Adrenal gland (tissue), 9 donors: ENCODE measurements at regions not wholly inside any gene's neighbourhood (a gene's known extent, or its start where the extent isn't known, plus 50 kb on each side); places are given as distances from the start of the nearest gene placed in this dataset.

Source experiments
- DNase-seq, 7 donors: peaks; one replicate each; pipeline ENCODE4 v3.0.0-alpha.2; 2019 to 2020
- H3K27ac ChIP-seq, 5 donors: fragments of 200-600 bp; sonication (generic) in 4 of 5; 1 replicate in 3 of 5; 2 replicates in 2 of 5; pipeline versions ENCODE4 v1.5.1 to v1.8.0; 2016 to 2020; ENCODE audit warnings: mild to moderate bottlenecking in 1 of 5
- H3K27me3 ChIP-seq: fragments of 200-600 bp; 2 replicates; pipeline ENCODE4 v1.8.0; 2021
- H3K36me3 ChIP-seq, 2 donors: fragments of 200-600 bp; replicated peaks in 1 of 2; 1 replicate in 1 of 2; 2 replicates in 1 of 2; pipeline versions ENCODE4 v1.5.1 to v1.8.0; 2018 to 2022
- H3K4me1 ChIP-seq, 2 donors: fragments of 200-600 bp; replicated peaks in 1 of 2; 1 replicate in 1 of 2; 2 replicates in 1 of 2; pipeline versions ENCODE4 v1.5.1 to v1.8.0; 2018 to 2021
- H3K4me3 ChIP-seq, 4 donors: fragments of 200-600 bp; sonication (generic) in 3 of 4; one replicate each; pipeline ENCODE4 v1.5.1; 2016 to 2018
- H3K9me3 ChIP-seq, 3 donors: fragments of 200-600 bp; sonication (generic) in 1 of 3; replicated peaks in 1 of 3; 1 replicate in 2 of 3; 2 replicates in 1 of 3; pipeline versions ENCODE4 v1.5.1 to v1.8.0; 2016 to 2021
- CTCF ChIP-seq, 6 experiments: fragments of 450-650 bp in 4 of 6; fragments of 200-600 bp in 2 of 6; sonication (generic) in 1 of 6; IDR thresholded peaks; 1 replicate in 5 of 6; 2 replicates in 1 of 6; pipeline versions ENCODE4 v1.5.1 to v1.8.0; 2016 to 2021; ENCODE audit warnings: antibody characterized with exemption in 6 of 6, mild to moderate bottlenecking in 2 of 6, moderate library complexity in 1 of 6
- POLR2A ChIP-seq, 2 donors: fragments of 450-650 bp; IDR thresholded peaks; one replicate each; pipeline ENCODE4 v1.6.1; 2017; ENCODE audit warnings: antibody characterized with exemption in 2 of 2, mild to moderate bottlenecking in 2 of 2, moderate library complexity in 1 of 2
- WGBS, 4 donors: extraction: QIAGEN DNeasy Blood & Tissue Kit in 2 of 4; methylation state at CpG; one replicate each; pipeline versions ENCODE4 v1.1.5 to v1.1.7; 2013 to 2017; 5-methylcytosine and 5-hydroxymethylcytosine counted together
- intact Hi-C, 2 donors: fragments of 100-400 bp; cut with DNase I; formaldehyde crosslinking; loops; one replicate each; pipeline versions ENCODE4 v1.14.1 to v1.15.0; 2022 to 2023
- donor health status: healthy with polysubstance abuse.
- donor health status: Bipolar disorder and iron deficiency.
- donor health status: DM: yes; HTN: yes; CAD: no.
- donor health status: DM: no; HTN: no; CAD: no.
- donor health status: DM: no; HTN: no; CAD: no.

DNA sequence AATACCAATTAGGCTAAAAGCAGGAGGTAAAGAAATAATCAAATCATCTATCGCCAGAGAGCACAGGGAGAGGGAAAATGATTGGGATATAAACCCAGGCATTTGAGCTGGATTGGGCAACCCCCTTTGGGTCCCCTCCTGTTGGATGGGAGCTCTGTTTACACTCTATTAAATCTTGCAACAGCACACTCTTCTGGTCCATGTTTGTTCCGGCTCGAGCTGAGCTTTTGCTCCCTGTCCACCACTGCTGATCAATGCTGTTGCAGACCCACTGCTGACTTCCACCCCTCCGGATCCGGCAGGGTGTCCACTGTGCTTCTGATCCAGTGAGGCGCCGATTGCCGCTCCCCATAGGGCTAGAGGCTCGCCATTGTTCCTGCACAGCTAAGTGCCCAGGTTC is 493.8 kb downstream of the MATN1 start:
- peaks cover 7% of the 10 kb centered on the region for H3K27me3 ChIP-seq
- H3K4me1 ChIP-seq = no peaks in the 10 kb centered on the region
- H3K4me3 ChIP-seq = no peak overlapping the region
- TF ChIP-seq CTCF (IDR thresholded peaks at IDR 0.05) (no peak), POLR2A (IDR thresholded peaks at IDR 0.05) (no peak)
- no peak for DNase-seq
- intact Hi-C loops = no loop called here
- H3K36me3 ChIP-seq = no peaks in the 10 kb centered on the region
- H3K27ac ChIP-seq = no peak overlapping the region
- H3K9me3 ChIP-seq = no peaks in the 10 kb centered on the region
- 82 to 84% (median 83%) methylated on average over 9 of the region's 9 CpGs for WGBS, 4 donors

DNA sequence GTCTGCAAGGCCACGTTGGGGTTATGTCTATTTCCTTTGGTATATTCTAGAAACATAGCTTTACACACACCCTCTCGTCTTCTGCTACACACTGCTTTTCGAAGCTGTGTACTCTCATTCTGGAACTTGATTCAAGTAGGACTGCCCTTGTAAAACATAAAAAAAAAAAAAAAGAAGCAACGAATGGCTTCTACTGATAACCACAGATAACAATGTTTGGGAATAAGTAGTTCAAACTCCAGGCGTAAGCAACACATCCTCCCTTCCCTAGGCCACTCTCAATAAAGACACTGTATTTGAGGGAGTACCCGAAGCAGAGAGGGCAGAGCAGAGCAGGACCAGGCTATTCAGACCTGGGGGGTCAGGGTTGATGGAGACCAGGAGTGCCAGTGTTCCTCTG is 496.7 kb downstream of the MATN1 start:
- no peaks in the 10 kb centered on the region for H3K9me3 ChIP-seq
- no peak for DNase-seq
- H3K27me3 ChIP-seq = peaks cover 7% of the 10 kb centered on the region
- no peaks in the 10 kb centered on the region for H3K36me3 ChIP-seq
- intact Hi-C loops = no loop called here
- TF ChIP-seq POLR2A (IDR thresholded peaks at IDR 0.05) (no peak), CTCF (IDR thresholded peaks at IDR 0.05) (no peak)
- 53 to 68% (median 55%) methylated on average over 6 of the region's 6 CpGs for WGBS, 4 donors
- no peaks in the 10 kb centered on the region for H3K4me1 ChIP-seq
- H3K4me3 ChIP-seq = no peak overlapping the region
- H3K27ac ChIP-seq = no peak overlapping the region

GRCh38 chr1:30225357-30225756 is 498.0 kb downstream of the MATN1 start:
- TF ChIP-seq POLR2A (IDR thresholded peaks at IDR 0.05) (no peak), CTCF (IDR thresholded peaks at IDR 0.05) (no peak)
- DNase-seq = no peak
- Histone ChIP-seq H3K4me1 (no peaks in the 10 kb centered on the region), H3K27ac (no peak overlapping the region), H3K4me3 (no peak overlapping the region), H3K27me3 (peaks cover 7% of the 10 kb centered on the region), H3K36me3 (no peaks in the 10 kb centered on the region), H3K9me3 (no peaks in the 10 kb centered on the region)
- WGBS, 4 donors = 71 to 84% (median 75%) methylated on average over 7 of the region's 7 CpGs
- intact Hi-C loops = no loop called here

DNA sequence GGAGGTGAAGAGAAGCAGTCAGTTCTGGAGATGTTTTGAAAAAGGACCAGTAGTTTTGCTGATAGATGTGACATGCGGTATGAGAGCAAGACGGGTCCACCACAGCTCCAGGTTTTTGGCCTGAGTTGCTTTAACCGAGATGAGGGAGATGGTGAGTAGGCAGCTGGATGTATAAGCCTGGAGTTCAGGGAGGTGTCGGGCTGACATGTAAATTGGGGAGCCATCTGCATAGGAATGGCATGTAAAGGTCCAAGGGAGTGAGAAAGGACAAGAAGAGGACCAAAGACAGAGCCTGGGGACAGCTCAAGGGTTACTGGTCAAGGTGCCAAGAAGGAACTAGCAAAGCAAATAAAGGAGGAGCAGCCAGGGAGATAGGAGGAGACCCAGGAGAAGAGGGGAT is 503.7 kb downstream of the MATN1 start:
- Histone ChIP-seq H3K4me1 (no peaks in the 10 kb centered on the region), H3K4me3 (no peak overlapping the region), H3K27ac (peak overlapping the region in 1 of 5 donors; percentile 12), H3K9me3 (no peaks in the 10 kb centered on the region), H3K36me3 (no peaks in the 10 kb centered on the region), H3K27me3 (no peaks in the 10 kb centered on the region)
- no peak for TF ChIP-seq POLR2A (IDR thresholded peaks at IDR 0.05)
- TF ChIP-seq CTCF (IDR thresholded peaks at IDR 0.05) = no peak
- DNase-seq = peak in 1 of 7 donors; percentile 42
- WGBS, 4 donors = 62 to 84% (median 79%) methylated on average over 4 of the region's 4 CpGs
- intact Hi-C loops = no loop called here
